CD4-positive, alpha-beta T cell treated with Interleukin-15 for 4 hours (primary cell): ENCODE measurements at regions not wholly inside any gene's neighbourhood (a gene's known extent, or its start where the extent isn't known, plus 50 kb on each side); places are given as distances from the start of the nearest gene placed in this dataset.
"Not testable (repeated sequence)": the region's sequence is repeated elsewhere in the genome, so short reads cannot be mapped to it uniquely, and the experiment has no call there.

ENCODE experiments used
- DNase-seq: peaks from one replicate; pipeline ENCODE4 v3.0.0-alpha.2; 2020; ENCODE audit warnings: low spot score

DNA sequence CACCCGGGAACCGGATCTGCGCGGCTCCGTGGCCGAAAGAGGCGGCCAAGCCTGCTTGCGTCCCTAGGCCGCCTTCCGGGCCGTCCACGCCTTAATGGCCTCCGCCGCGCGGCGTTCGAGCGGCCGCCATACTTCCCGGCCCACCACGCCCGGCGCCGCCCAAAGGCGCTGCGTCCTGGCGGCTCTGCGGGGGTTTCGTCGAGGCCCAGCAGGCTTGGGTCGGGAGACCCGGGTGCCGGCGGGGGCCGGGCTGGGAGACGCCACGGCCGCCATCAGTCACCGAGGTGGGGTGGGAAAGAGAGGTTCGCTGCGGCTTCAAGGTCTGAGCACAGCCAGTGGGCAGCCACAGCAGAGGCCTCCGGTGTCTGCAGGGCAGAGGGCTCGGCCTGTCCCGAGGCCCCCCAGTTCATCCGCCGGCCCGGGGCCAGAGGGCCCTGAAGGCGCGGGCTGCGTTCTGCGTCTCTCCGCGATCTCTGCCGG is 545.8 kb upstream of the CDH10 start:
- no peak for DNase-seq

DNA sequence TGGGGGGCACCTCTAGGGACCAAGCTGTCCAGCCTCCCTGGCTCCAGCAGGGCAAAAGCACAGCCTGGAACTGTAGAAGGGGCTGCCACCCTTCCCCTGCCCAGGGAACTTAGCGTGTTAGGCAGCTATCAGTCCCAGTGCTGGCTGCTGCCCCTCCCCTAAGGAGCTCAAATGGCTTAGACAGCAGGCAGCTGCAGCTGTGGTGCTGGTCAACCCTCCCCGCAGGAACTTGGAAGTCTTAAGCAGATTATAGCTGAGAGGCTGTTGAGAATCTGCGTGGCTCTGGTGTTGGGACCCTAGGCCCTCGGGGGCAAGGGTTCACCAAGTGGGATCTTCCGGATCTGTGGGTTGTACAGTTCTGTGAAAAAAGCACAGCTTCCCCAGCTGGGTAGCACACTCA is 536.5 kb upstream of the CDH10 start:
- DNase-seq = no peak

DNA sequence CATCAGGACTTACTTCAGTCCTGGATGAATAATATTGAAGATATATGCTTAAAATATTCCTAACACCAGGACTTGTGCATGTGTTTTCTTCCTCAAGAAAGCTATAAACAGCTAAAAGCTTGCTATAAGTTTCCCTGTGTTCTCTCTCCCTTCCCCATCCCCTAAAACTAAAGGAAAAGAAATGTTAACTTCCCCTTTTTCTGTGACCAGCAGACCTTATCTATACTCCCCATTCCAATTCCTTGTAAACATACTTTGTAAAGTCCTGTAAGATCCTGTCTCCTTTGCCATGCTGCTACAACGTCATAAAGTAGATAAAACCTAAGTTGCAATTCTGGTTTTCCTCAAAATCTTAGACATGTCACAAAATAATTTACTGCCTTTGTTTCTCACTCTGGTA is 517.8 kb upstream of the CDH10 start:
- not testable (repeated sequence) for DNase-seq

DNA sequence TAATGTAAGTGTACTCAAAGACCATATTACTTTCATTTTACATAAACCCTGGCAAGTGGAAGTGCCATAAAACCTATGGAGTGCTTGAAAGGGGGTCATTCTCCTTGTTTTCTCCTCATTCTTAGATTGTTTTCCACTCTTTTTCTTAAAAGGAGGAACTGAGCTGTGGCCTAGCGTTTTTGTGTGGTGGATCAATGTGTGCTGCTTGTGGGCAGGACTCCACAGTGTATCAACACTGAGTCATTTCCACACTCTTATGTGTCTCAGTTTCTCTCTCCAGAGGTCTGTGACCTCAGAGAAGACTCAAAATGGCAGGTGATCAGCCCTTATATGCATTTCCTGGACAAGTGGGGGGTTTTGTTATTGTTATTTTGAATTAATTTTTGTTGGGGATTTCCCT is 516.1 kb upstream of the CDH10 start:
- no peak for DNase-seq

DNA sequence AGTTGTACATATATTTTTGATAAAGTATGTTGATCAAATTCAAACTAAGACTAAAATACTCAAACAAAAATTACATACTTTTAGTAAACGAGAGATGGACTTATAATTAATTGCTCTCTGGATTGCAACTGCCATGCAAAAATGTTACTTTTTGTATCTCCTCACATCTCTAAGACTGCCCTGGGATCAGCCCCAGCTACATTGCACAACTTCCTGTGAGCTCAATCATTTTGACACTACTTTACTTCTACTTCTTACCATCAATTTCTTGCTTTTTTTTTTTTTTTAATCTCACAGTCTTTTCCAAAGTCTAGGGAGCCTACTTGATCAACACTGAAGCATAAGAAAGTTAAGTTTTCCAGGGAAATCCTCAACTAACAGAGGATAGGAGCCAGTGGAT is 506.0 kb upstream of the CDH10 start:
- DNase-seq = no peak

DNA sequence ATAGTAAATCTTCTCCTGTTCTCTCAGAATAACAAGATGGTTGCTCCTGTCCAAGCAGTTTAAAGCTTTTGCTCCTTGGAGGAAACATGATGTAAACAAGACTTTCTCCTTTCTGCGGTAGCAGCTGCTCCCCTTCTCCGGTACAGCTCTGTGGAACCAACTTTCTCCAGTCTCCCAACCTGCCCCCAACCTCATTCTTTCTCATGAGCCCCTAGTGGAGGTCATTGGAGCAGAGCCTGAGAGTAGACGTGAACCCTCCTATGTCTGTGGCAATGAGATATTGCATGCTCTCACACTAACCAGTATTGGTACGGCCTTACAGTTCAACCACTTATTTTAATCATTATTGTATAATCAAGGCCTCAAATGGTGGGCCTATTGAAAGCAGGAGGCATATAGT is 483.8 kb upstream of the CDH10 start:
- DNase-seq = no peak

DNA sequence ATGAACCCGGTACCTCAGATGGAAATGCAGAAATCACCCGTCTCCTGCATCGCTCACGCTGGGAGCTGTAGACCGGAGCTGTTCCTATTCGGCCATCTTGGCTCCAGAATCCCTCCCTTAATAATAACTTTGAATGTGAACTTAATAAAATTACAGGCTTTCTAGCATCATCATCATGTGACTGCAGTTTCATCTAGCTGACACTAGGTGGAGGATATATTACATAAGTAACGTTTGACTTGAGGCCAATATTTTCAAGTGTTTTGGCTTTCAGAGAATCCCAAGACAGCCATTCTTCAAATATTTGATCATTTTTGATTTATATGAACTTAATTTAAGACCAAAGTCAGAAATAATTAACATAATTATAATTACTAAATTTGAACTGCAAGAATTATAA is 474.9 kb upstream of the CDH10 start:
- DNase-seq = no peak

DNA sequence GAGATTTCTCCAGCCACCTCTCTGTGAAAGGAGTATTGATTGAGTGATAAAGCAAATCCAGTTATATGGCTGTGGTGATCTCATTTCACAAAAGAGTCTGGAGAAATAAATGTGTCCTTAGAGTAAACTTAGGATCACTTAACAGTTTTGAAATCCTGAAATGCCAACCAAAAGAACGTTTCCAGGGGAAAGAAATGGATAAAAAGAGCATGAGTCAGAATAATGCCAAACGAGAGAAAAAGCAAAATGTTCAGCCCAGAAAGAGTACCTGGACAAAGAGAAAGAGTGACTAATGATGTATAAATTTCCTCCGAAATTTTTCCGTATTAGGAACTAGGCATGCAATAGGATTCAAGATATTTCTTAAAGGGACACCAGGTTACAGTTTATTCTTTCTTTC is 463.1 kb upstream of the CDH10 start:
- DNase-seq = no peak

DNA sequence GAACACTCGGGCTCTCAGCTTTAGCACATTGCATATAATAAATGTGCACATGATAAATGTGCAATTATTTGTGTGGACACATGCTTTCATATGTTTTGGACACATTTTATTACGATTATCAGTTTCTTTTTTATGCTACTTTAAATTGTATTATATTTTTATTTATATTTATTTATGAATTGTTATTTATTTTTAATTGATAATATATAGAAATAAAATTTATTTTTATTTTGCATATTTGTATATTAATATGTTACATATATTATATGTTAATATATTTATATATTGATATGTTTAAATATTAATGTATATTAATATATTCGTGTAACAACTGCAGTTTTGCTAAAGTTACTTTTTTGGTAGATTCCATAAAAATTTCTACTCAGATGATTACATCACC is 454.8 kb upstream of the CDH10 start:
- no peak for DNase-seq

DNA sequence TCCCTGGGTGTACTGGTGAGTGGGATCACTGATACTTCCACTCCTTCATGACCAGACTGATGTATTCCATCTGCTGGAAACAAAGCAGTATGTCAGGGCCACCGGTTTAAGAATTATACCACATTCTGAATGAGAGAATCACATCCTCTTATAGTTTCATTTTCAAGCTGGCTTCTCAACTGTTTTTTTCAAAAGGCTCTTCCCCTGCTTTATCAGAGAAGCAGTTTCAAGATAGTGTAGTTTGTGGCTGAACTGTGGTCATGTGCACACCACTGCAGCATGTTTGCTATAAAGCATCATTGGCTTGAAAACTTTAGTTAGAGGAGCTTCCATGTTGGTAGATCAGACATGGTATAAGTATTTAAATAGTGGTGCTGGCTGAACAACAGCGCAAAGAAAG is 450.5 kb upstream of the CDH10 start:
- no peak for DNase-seq

DNA sequence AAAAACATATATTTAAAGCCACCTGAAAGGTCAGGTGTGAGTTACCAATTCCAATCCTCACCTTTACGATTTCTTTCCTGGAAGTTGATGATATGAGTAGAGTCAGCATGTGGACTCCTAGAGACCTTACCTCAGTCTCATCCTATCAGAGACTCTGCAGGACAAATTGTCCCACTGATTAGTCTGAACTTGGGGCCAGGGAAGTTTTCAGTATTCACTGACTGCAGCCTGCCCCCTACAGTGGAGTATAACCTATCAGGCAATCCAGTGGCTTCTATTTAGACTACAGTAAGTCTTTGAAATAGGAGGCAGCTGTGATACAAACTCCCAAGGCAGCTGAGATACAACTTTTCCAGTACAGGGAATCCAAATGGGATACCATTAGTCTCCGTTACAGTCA is 449.4 kb upstream of the CDH10 start:
- DNase-seq = no peak

DNA sequence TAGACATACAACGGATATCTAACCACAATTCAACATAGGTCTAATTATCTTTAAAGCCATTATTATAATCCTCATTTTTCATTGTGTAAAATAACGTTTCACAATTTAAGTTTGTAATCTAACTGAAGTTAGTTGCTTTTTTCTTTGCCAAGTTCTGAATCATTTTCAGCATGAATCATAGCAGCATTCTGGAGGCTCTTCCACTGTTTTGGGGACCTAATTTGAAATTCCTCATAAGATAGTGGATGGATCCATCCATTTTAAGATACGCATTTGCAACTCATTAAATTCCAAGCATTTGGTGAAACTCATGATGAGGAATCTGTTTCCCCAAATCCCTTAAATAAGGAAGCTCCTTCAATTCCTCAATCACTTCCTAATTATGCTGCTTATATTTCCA is 447.1 kb upstream of the CDH10 start:
- DNase-seq = no peak

DNA sequence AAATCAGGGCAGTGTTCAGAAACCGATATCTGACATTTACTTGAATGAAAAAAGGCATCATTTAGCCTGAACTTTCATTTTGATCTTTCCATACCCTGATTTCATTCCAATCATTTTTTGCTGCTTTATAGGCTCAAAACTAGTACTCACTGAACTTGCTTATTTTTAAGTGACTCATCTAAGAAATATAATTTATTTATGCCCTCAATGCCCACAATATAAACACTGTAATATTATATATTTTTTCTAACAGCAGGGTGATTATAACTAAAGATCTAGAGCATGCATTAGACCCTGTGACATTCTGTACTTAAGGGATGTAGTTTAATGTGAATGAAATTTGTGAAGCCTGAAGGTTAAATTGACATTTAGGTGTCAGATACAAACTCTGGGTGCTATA is 446.1 kb upstream of the CDH10 start:
- no peak for DNase-seq

DNA sequence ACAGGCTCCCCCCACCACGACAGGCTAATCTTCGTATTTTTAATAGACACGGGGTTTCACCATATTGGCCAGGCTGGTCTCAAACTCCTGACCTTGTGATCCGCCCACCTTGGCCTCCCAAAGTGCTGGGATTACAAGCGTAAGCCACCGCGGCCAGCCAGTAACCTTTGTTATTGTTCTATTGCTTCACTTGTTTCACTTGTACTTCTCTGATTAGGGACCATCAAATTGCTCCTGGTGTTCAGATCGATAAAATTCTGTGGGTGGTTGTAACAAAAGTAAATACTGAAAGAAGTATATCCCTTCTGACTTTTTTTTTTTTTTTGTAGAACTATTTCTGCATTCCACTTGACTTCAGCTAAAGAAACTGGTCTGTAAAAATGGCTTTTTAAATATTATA is 445.5 kb upstream of the CDH10 start:
- no peak for DNase-seq

DNA sequence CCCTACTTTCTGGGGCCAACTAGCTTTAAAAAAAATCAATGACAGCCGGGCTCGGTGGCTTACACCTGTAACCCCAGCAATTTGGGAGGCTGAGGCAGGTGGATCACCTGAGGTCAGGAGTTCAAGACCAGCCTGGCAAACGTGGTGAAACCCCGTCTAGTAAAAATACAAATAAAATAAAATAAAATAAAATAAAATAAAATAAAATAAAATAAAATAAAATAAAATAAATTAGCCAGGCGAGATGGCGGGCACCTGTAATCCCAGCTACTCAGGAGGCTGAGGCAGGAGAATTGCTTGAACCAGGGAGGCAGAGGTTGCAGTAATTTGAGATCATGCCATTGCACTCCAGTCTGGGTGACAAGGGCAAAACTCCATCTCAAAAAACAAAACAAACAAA is 443.9 kb upstream of the CDH10 start:
- DNase-seq = not testable (repeated sequence)

DNA sequence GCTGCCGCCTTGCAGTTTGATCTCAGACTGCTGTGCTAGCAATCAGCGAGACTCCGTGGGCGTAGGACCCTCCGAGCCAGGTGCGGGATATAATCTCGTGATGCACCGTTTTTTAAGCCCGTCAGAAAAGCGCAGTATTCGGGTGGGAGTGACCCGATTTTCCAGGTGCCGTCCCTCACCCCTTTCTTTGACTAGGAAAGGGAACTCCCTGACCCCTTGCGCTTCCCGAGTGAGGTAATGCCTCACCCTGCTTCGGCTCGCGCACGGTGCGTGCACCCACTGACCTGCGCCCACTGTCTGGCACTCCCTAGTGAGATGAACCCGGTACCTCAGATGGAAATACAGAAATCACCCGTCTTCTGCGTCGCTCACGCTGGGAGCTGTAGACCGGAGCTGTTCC is 438.5 kb upstream of the CDH10 start:
- not testable (repeated sequence) for DNase-seq

DNA sequence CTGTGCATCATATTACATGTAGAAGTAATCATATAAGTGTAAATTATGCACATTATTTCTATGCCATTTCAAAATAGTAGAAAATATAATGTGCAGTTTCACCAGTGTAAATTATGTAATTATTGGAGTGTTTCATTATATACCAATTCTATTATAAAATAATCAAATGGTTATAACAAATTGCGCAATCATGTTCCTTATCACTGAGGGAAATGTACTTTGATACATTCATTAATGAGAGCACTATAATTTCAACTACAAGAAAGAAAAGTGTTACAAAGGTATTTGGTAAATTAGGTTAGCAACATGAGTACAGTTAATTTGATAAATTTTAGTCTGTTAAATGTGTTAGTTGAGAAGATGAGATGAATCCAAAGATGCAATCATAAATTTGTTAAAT is 421.5 kb upstream of the CDH10 start:
- DNase-seq = no peak

DNA sequence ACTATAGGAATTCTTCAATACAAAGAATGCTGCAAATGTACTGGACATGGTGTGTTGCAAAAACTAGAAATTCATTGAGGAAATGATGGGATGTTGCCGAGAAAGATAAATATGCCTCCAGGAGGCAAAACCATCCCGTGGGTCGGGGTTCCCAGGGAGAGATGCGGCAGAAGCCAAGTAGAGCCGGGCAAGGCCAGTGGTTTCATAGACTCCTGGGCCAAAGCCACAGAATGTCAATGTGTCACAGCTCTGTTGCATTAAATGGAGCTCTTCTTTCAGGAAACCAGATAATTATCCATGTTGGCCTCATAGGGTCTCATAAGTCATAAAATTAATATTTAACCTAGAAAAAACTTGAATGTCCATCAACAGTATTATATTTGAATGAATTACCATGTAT is 419.5 kb upstream of the CDH10 start:
- no peak for DNase-seq

DNA sequence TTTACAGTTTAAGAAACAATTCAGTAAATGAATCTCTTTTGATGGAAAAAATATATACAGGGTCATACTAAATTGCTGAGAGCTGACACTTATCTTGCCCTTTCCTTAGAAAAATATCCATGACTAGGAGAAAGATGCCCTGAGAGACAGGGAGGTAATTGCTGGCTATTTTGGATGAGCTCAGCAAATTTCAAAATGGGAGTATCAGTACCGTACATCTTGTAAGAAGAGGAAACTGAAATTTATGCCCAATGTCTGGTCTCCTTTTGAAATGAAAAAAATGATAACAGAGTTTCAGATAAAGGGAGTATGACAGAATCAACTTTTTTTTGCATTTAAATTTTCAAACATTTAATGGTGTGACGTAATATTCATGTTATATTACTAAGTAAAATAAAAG is 415.8 kb upstream of the CDH10 start:
- DNase-seq = no peak

DNA sequence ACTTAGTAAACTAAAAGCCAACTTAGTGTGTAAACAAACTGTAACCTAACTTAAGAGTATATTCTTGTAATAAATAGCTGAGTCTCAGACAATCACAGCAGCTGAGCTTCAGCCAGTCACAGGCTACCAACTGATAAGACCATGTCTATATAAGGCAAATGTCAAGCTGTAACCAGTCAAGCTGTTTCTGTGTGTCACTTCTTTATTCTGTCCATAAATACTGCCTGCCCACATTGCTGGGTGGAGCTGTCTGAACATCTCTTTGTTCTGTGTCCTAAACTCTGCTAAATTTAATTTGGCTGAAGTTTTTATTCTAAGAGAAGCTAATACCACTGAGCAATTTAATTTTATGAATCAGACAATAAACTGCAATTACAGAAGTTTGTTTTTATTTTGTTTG is 412.1 kb upstream of the CDH10 start:
- DNase-seq = no peak

DNA sequence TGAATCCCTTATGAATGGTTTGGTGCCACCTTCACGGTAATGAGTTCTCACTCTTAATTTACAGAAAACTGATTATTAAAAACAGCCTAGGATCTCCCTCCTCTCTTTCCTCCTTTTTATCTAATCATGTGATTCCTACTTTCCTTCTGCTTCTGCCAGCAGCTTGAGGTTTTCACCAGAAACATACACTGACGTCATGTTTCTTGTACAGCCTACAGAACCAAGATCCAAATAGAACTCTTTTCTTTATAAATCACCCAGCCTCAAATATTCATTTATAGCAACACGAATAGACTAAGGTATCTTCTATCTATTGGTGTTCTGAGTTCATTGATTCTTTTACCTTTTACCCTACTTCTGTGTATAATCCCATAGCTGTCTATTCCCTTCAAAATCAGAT is 388.9 kb upstream of the CDH10 start:
- no peak for DNase-seq

DNA sequence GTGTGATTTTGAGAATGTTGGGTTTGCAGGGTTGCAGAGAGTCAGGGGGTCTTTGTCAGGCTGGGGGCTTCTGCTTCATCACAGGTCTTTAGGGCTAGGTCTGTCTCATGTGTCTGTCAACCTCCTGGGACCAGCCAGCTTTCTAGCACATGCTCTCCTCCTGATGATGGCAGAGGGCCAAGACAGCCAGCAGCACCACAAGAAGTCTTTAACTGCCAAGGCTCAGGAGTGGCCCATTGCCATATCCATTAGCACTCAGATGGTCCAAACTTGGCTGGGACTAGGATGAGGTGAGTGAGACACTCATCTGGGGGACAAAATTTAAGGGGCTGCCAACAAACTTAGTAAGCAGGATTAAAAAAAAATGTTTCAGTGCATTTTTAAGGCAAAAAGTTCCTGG is 384.2 kb upstream of the CDH10 start:
- DNase-seq = no peak

DNA sequence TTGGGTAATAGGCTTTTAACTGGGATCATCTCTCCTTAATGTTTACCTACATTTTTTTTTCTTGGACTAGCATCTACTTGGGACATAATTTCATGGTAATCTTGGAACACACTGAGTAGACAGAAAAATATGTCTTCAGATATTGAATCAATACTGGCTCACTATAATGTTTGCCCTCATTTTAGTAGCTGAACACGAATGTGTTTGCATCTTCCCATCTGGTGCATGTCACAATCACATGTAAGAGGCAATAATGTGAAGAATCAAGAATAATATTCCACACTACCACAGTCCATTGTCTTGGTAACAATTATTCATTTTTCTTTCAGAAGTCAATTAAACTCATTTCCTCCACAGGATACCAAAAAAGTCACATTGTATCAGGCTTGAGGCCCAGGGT is 382.7 kb upstream of the CDH10 start:
- DNase-seq = no peak

DNA sequence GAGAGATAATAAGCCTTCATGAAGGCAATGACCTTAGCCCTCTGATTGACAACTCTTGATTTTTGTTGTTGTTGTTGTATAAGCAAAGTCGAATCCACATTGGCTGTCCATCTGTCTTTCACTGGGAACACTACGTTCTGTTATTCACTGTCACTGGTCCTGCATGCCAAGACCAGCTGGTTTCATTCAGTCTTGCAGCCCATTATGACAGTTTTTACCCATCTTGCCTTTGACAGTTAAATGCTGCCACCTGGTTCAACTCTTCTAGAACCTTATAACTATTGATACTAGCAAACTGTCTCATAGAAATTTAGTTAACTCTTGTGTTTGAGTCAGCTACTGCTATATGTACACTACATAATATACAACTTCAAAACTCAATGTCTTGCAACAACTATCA is 382.3 kb upstream of the CDH10 start:
- DNase-seq = no peak

DNA sequence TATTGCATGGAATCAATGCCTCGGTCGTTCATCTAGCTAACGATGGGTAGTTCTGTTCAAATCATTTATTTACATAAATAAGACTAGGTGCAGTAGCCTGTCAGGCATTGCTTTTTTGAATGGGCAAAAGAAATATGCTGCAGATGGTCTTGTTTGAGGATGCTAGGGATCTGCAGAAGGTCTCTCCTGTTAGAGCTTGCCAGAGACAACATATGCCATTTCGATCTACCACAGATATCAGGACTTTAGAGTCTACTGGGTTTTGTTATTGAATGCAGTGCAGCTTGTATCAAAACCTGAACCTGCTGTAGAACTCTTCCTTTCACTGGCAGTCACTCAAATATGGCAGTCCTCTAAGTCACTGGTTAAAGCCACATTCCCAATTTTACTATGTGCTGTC is 381.1 kb upstream of the CDH10 start:
- DNase-seq = no peak
